Keratinocyte (primary cell): ENCODE measurements at regions not wholly inside any gene's neighbourhood (a gene's known extent, or its start where the extent isn't known, plus 50 kb on each side); places are given as distances from the start of the nearest gene placed in this dataset.

Source experiments
- DNase-seq: peaks from one replicate; pipeline ENCODE4 v3.0.0-alpha.2; 2011; ENCODE audit warnings: low read depth, missing footprints, low spot score
- FAIRE-seq: peaks from 2 replicates; lab custom pipeline; 2011; peaks lifted over from hg19 to GRCh38; lab: Jason Lieb, UNC
- H2AFZ ChIP-seq: 2 replicates; pipeline ENCODE4 v1.6.0; 2012; ENCODE audit warnings: low read length, control low read depth, inconsistent platforms; ENCODE audit not compliant: control insufficient read depth
- H3K27ac ChIP-seq: 2 replicates; pipeline ENCODE4 v1.5.1; 2011; ENCODE audit warnings: low read length; ENCODE audit not compliant: control insufficient read depth, insufficient read depth
- H3K27me3 ChIP-seq: 3 replicates; pipeline ENCODE4 v1.6.0; 2011; ENCODE audit warnings: low read length; ENCODE audit not compliant: control insufficient read depth, insufficient read depth; ENCODE audit errors: extremely low read depth
- H3K36me3 ChIP-seq, 2 experiments: 2 replicates in 1 of 2; 3 replicates in 1 of 2; pipeline ENCODE4 v1.5.1; 2011; ENCODE audit warnings: low read length in 2 of 2, mild to moderate bottlenecking in 1 of 2; ENCODE audit not compliant: control insufficient read depth in 2 of 2, insufficient read depth in 2 of 2; ENCODE audit errors: extremely low read depth in 1 of 2
- H3K4me1 ChIP-seq: 3 replicates; pipeline ENCODE4 v1.5.1; 2011; ENCODE audit warnings: low read length; ENCODE audit not compliant: control insufficient read depth, insufficient read depth; ENCODE audit errors: extremely low read depth
- H3K4me2 ChIP-seq: 3 replicates; pipeline ENCODE4 v1.6.0; 2011; ENCODE audit warnings: low read depth, low read length; ENCODE audit not compliant: control insufficient read depth, insufficient read depth; ENCODE audit errors: extremely low read depth
- H3K4me3 ChIP-seq, 3 experiments: fragments of 200-600 bp in 1 of 3; sonication (generic) in 1 of 3; 2 replicates in 2 of 3; 3 replicates in 1 of 3; pipeline ENCODE4 v1.5.1; 2011 to 2016; ENCODE audit warnings: low read length in 3 of 3, mild to moderate bottlenecking in 3 of 3, control low read depth in 2 of 3, inconsistent platforms in 1 of 3, low read depth in 1 of 3, mixed read lengths in 1 of 3, mixed run types in 1 of 3, moderate library complexity in 1 of 3; ENCODE audit not compliant: control insufficient read depth in 2 of 3, insufficient read depth in 2 of 3; ENCODE audit errors: extremely low read depth in 1 of 3
- H3K79me2 ChIP-seq: 2 replicates; pipeline ENCODE4 v1.6.0; 2012; ENCODE audit warnings: low read length; ENCODE audit not compliant: control insufficient read depth, insufficient read depth
- H3K9ac ChIP-seq: 3 replicates; pipeline ENCODE4 v1.6.0; 2011; ENCODE audit warnings: low read length; ENCODE audit not compliant: control insufficient read depth, insufficient read depth; ENCODE audit errors: extremely low read depth
- H3K9me1 ChIP-seq: 3 replicates; pipeline ENCODE4 v1.6.0; 2011; ENCODE audit warnings: low read length; ENCODE audit not compliant: control insufficient read depth, insufficient read depth; ENCODE audit errors: extremely low read depth
- H3K9me3 ChIP-seq: 2 replicates; pipeline ENCODE4 v1.5.1; 2012; ENCODE audit warnings: low read depth, low read length; ENCODE audit not compliant: control insufficient read depth
- H4K20me1 ChIP-seq: 3 replicates; pipeline ENCODE4 v1.6.0; 2011; ENCODE audit warnings: low read length; ENCODE audit not compliant: control insufficient read depth, insufficient read depth; ENCODE audit errors: extremely low read depth
- CTCF ChIP-seq, 3 experiments: IDR thresholded peaks in 1 of 3; conservative IDR thresholded peaks in 1 of 3; optimal IDR thresholded peaks in 1 of 3; 2 replicates in 2 of 3; 3 replicates in 1 of 3; pipeline versions ENCODE3 to v1.5.1; 2011; ENCODE audit warnings: low read length in 3 of 3, mild to moderate bottlenecking in 3 of 3, moderate library complexity in 2 of 3, control low read depth in 1 of 3, inconsistent platforms in 1 of 3; ENCODE audit not compliant: insufficient read depth in 2 of 3; ENCODE audit errors: extremely low read depth in 1 of 3
- EZH2 ChIP-seq: IDR thresholded peaks from one replicate; pipeline ENCODE4 v1.6.1; 2012; ENCODE audit warnings: inconsistent platforms, mild to moderate bottlenecking, low read length, moderate library complexity
- dilution Hi-C: fragments of 300-500 bp; cut with MboI; formaldehyde crosslinking; loops from one replicate; pipeline ENCODE4 v1.7.0; 2020; ENCODE audit warnings: low sequenced_read_pairs; ENCODE audit not compliant: extremely low pct_ligation_motif_present

DNA sequence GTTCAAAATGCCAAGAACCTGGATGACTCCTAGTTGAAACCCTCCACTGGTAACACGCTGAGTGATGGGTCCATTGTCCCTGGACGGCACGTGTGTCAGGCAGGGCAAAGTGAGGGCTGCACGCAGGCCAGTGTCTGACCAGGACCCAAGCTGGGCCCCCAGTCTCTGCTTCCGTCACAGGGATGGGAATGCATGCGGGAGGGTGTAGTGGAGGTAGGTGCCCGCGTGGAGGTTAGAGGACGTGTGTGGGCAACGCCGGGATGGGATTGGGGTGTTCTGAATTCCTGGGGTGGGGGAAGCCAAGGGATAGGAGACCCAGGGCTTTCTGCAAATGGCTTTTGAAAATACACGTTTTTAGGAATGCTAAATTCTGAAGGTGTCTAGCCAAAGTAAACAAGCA lies 943.3 kb downstream of the BRD1 start:
- H3K79me2 ChIP-seq, result no peaks in the 10 kb centered on the region
- no peak overlapping the region for H3K27ac ChIP-seq
- TF ChIP-seq CTCF (optimal IDR thresholded peaks at IDR 0.05 in 1 of 3, IDR thresholded peaks at IDR 0.05 in 1 of 3, conservative IDR thresholded peaks at IDR 0.05 in 1 of 3; ENCODE audit: extremely low read depth in 1 of 3, insufficient read depth in 2 of 3, low read length in 3 of 3), result no peak
- no peak for TF ChIP-seq EZH2
- dilution Hi-C loops, result no loop called here
- no peak overlapping the region for H3K9ac ChIP-seq
- DNase-seq, result no peak
- H3K9me3 ChIP-seq, result peaks cover 23% of the 10 kb centered on the region
- no peaks in the 10 kb centered on the region for H3K4me1 ChIP-seq
- no peak overlapping the region for H2AFZ ChIP-seq
- no peaks in the 10 kb centered on the region for H3K27me3 ChIP-seq
- no peaks in the 10 kb centered on the region for H3K36me3 ChIP-seq
- H3K4me3 ChIP-seq, result no peak overlapping the region
- H3K4me2 ChIP-seq, result no peak overlapping the region
- no peaks in the 10 kb centered on the region for H4K20me1 ChIP-seq
- no peak for FAIRE-seq
- no peaks in the 10 kb centered on the region for H3K9me1 ChIP-seq

GRCh38 chr22:48883211-48883960 lies 944.3 kb downstream of the BRD1 start:
- no peaks in the 10 kb centered on the region for H3K79me2 ChIP-seq
- FAIRE-seq (no peak), DNase-seq (no peak)
- no peaks in the 10 kb centered on the region for H3K27me3 ChIP-seq
- no peaks in the 10 kb centered on the region for H3K36me3 ChIP-seq
- no peak overlapping the region for H3K9ac ChIP-seq
- no peak overlapping the region for H3K4me3 ChIP-seq
- H4K20me1 ChIP-seq, result no peaks in the 10 kb centered on the region
- dilution Hi-C loops, result no loop called here
- peaks cover 22% of the 10 kb centered on the region for H3K9me3 ChIP-seq
- no peak overlapping the region for H2AFZ ChIP-seq
- H3K27ac ChIP-seq, result no peak overlapping the region
- TF ChIP-seq EZH2, result no peak
- TF ChIP-seq CTCF (optimal IDR thresholded peaks at IDR 0.05 in 1 of 3, IDR thresholded peaks at IDR 0.05 in 1 of 3, conservative IDR thresholded peaks at IDR 0.05 in 1 of 3; ENCODE audit: extremely low read depth in 1 of 3, insufficient read depth in 2 of 3, low read length in 3 of 3), result no peak
- H3K9me1 ChIP-seq, result no peaks in the 10 kb centered on the region
- H3K4me1 ChIP-seq, result no peaks in the 10 kb centered on the region
- H3K4me2 ChIP-seq, result no peak overlapping the region
